Right lobe of liver (tissue), 4 donors: ENCODE measurements at regions not wholly inside any gene's neighbourhood (a gene's known extent, or its start where the extent isn't known, plus 50 kb on each side); places are given as distances from the start of the nearest gene placed in this dataset.

ENCODE experiments used
- POLR2A ChIP-seq: fragments of 450-650 bp; IDR thresholded peaks from one replicate; pipeline ENCODE4 v1.6.1; 2017; ENCODE audit warnings: antibody characterized with exemption, mild to moderate bottlenecking
- TF ChIP-seq, protein P1 (sequence below), 4 donors: fragments of 200-600 bp in 3 of 4; fragments of 450-650 bp in 1 of 4; IDR thresholded peaks; one replicate each; pipeline versions ENCODE4 v1.5.1 to v1.8.0; 2016 to 2022; ENCODE audit warnings: antibody characterized with exemption in 4 of 4, mild to moderate bottlenecking in 2 of 4
- donor health status: DM: no; HTN: no; CAD: no.
- donor health status: DM: no; HTN: no; CAD: no.
- donor health status: DM: no; HTN: yes; CAD: no.

DNA sequence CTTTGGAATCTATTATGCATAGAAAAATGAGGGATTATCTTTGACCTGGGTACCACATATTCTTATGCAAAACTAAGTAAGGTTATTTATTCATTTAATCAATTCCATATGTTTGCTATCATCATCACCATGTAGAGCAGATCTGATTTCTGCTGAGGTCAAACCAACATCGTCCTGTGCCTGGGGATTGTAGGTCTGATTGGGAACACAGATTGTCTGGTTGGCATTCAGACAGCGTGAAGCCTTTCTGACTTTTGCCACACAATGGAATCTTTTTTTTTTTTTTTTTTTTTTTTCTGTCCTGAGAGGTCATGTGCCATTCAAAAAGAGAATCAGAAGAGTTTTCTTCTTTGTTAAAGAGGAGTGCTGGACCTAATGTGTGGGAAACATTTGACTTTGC, 142.9 kb downstream of the RAB11FIP2 start:
- TF ChIP-seq, protein P1, sequence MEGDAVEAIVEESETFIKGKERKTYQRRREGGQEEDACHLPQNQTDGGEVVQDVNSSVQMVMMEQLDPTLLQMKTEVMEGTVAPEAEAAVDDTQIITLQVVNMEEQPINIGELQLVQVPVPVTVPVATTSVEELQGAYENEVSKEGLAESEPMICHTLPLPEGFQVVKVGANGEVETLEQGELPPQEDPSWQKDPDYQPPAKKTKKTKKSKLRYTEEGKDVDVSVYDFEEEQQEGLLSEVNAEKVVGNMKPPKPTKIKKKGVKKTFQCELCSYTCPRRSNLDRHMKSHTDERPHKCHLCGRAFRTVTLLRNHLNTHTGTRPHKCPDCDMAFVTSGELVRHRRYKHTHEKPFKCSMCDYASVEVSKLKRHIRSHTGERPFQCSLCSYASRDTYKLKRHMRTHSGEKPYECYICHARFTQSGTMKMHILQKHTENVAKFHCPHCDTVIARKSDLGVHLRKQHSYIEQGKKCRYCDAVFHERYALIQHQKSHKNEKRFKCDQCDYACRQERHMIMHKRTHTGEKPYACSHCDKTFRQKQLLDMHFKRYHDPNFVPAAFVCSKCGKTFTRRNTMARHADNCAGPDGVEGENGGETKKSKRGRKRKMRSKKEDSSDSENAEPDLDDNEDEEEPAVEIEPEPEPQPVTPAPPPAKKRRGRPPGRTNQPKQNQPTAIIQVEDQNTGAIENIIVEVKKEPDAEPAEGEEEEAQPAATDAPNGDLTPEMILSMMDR (IDR thresholded peaks at IDR 0.05) = no peak
- TF ChIP-seq POLR2A = no peak
